Suprapubic skin (tissue), 4 donors: ENCODE measurements at regions not wholly inside any gene's neighbourhood (a gene's known extent, or its start where the extent isn't known, plus 50 kb on each side); places are given as distances from the start of the nearest gene placed in this dataset.

ENCODE experiments used
- DNase-seq, 2 donors: peaks; one replicate each; pipeline ENCODE4 v3.0.0-alpha.2; 2019; ENCODE audit warnings: low spot score in 2 of 2
- H3K27ac ChIP-seq: fragments of 200-600 bp; sonication (generic); one replicate; pipeline ENCODE4 v1.5.1; 2019
- H3K27me3 ChIP-seq: fragments of 200-600 bp; sonication (generic); one replicate; pipeline ENCODE4 v1.5.1; 2019
- H3K36me3 ChIP-seq: fragments of 200-600 bp; sonication (generic); one replicate; pipeline ENCODE4 v1.5.1; 2019
- H3K4me1 ChIP-seq: fragments of 200-600 bp; sonication (generic); one replicate; pipeline ENCODE4 v1.5.1; 2019
- H3K4me3 ChIP-seq: fragments of 200-600 bp; sonication (generic); one replicate; pipeline ENCODE4 v1.5.1; 2019; ENCODE audit warnings: mild to moderate bottlenecking
- H3K9me3 ChIP-seq: fragments of 200-600 bp; sonication (generic); one replicate; pipeline ENCODE4 v1.5.1; 2019
- EP300 ChIP-seq: sonication (generic); formaldehyde crosslinking; IDR thresholded peaks from one replicate; pipeline ENCODE4 v1.6.1; 2017; ENCODE audit warnings: antibody characterized with exemption
- POLR2A ChIP-seq, 2 donors: fragments of 450-650 bp; IDR thresholded peaks; one replicate each; pipeline ENCODE4 v1.6.1; 2017; ENCODE audit warnings: antibody characterized with exemption in 2 of 2, mild to moderate bottlenecking in 2 of 2, moderate library complexity in 2 of 2
- POLR2AphosphoS5 ChIP-seq, 3 donors: sonication (generic); formaldehyde crosslinking; IDR thresholded peaks; one replicate each; pipeline ENCODE4 v1.6.1; 2017; ENCODE audit warnings: antibody characterized with exemption in 3 of 3
- WGBS: methylation state at CpG from one replicate; pipeline ENCODE4 v1.1.5; 2018; 5-methylcytosine and 5-hydroxymethylcytosine counted together
- TF ChIP-seq, protein P1 (sequence below), 2 donors: fragments of 200-600 bp in 1 of 2; fragments of 450-650 bp in 1 of 2; sonication (generic) in 1 of 2; IDR thresholded peaks; one replicate each; pipeline ENCODE4 v1.5.1; 2016 to 2019; ENCODE audit warnings: antibody characterized with exemption in 2 of 2, mild to moderate bottlenecking in 1 of 2, moderate library complexity in 1 of 2

DNA sequence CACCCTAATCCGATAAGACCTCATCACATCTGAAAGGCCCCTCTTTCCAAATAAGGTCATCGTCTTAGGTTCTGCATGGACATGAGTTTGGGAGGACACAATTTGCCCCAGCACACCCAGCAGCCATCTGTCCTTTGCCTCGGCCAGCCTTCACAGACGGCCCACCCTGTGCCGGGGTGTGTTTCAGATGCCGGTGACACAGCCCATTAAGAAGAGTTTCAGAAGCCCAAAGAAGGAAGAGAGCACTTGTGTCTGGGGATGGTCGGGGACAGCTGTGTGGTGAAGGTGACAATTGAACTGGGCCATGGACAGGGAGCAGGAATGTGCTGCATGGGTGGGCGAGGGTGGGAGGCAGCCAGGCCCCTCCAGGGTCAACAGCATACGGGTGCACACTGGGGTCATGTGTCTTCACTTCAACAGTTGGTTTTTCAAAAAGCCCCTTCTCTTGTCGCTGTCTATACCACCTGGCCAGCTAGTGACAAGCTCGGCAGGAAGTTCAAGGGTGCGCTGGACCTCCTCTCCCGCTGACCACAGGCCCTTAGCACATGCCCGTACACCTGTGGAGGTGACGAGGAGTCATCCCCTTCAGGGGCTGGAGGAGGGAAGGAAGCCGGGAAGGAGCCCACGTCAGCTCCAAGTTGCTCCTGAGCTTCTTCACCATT, 183.1 kb downstream of the C16orf95 start:
- H3K27ac ChIP-seq, result no peak overlapping the region
- 93% methylated on average over 16 of the region's 17 CpGs for WGBS
- H3K4me1 ChIP-seq, result peaks cover 3% of the 10 kb centered on the region
- H3K9me3 ChIP-seq, result no peaks in the 10 kb centered on the region
- no peak overlapping the region for H3K4me3 ChIP-seq
- H3K36me3 ChIP-seq, result no peaks in the 10 kb centered on the region
- TF ChIP-seq, protein P1, sequence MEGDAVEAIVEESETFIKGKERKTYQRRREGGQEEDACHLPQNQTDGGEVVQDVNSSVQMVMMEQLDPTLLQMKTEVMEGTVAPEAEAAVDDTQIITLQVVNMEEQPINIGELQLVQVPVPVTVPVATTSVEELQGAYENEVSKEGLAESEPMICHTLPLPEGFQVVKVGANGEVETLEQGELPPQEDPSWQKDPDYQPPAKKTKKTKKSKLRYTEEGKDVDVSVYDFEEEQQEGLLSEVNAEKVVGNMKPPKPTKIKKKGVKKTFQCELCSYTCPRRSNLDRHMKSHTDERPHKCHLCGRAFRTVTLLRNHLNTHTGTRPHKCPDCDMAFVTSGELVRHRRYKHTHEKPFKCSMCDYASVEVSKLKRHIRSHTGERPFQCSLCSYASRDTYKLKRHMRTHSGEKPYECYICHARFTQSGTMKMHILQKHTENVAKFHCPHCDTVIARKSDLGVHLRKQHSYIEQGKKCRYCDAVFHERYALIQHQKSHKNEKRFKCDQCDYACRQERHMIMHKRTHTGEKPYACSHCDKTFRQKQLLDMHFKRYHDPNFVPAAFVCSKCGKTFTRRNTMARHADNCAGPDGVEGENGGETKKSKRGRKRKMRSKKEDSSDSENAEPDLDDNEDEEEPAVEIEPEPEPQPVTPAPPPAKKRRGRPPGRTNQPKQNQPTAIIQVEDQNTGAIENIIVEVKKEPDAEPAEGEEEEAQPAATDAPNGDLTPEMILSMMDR (IDR thresholded peaks at IDR 0.05), result no peak
- TF ChIP-seq POLR2AphosphoS5 (IDR thresholded peaks at IDR 0.05) (no peak), EP300 (no peak), POLR2A (IDR thresholded peaks at IDR 0.05) (no peak)
- peak in 1 of 2 donors; percentile 33 for DNase-seq
- H3K27me3 ChIP-seq, result no peaks in the 10 kb centered on the region

DNA sequence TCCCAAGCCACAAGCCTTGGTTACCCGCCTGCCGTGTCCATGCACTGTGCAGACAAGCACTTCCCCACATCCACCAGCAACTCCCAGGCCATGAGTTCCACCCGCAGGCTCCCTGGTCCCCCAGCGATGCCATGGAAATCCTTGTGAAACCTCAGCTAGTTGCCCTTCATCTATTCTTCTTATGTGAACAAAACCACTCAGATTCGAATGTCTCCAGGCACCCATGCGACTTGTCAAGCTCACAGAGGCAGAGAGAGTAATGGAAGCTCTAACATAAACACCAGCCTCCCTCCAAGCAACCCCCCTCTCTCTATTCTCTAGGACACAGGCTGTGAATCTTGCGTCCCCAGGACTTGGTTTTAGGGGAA, 182.6 kb downstream of the C16orf95 start:
- no peak for TF ChIP-seq POLR2A (IDR thresholded peaks at IDR 0.05)
- TF ChIP-seq, protein P1 (IDR thresholded peaks at IDR 0.05), result no peak
- TF ChIP-seq EP300, result no peak
- TF ChIP-seq POLR2AphosphoS5 (IDR thresholded peaks at IDR 0.05), result no peak
- 94% methylated on average over 7 of the region's 7 CpGs for WGBS
- peaks cover 3% of the 10 kb centered on the region for H3K4me1 ChIP-seq
- H3K9me3 ChIP-seq, result no peaks in the 10 kb centered on the region
- H3K27ac ChIP-seq, result no peak overlapping the region
- H3K27me3 ChIP-seq, result no peaks in the 10 kb centered on the region
- no peak for DNase-seq
- H3K4me3 ChIP-seq, result no peak overlapping the region
- H3K36me3 ChIP-seq, result no peaks in the 10 kb centered on the region

DNA sequence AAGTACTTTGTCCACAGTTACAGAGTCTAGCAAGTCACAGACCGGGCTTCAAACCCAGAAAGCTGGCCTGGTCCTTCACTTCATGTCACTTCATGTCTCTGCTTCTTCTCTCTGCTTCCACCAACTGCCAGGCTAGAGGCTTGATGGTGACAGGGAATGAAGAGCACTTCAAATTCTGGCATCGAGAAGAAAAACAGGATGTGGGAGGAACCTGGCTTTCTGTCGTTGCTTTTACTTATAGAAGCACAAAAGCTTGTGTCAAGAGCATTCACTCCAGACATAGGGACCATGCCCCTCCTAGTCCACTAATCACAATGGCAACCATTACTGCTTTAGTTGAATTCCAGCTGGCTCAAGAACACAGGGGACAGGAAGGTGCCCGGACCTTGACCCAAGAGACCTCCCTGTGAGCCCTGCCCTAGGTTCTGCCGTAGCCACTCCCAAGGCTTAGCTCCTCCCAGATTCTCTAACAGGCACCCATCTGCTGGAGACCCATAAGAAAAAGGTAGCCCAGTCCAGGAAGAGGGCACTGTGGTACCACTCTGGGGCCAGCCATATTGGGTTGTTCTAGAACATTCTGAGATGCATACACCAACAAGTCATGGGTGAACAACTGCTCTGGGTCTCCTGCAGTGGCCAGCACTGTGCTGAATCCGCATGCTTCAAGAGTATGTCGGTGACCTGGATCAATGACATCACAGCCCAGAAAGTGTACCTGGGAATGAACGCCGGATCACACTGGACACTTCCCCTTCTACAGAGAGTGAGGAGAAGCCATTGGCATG, 181.8 kb downstream of the C16orf95 start:
- 60% methylated on average over 8 of the region's 9 CpGs for WGBS
- H3K4me1 ChIP-seq, result peaks cover 3% of the 10 kb centered on the region

DNA sequence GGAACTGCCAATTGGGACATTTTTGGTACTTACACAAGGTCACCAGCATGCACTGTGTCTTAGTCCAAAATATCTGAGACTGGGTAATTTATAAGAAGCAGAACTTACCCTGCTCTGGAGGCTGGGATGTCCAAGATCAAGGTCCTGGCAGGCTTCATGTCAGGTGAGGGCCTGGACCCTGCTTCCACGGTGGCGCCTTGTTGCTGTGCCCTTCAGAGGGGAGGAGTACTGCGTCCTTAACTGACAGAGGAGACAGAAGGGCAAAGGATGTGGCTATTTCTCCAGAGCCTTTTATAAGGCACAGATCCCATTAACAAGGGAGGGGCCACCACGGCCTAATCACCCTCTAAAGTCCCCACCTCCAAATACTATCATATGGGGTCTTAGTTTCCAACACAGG, 178.9 kb downstream of the C16orf95 start:
- no peak overlapping the region for H3K27ac ChIP-seq
- no peaks in the 10 kb centered on the region for H3K36me3 ChIP-seq
- no peaks in the 10 kb centered on the region for H3K4me1 ChIP-seq
- DNase-seq, result no peak
- 92% methylated on average over 4 of the region's 4 CpGs for WGBS
- no peaks in the 10 kb centered on the region for H3K27me3 ChIP-seq
- H3K4me3 ChIP-seq, result no peak overlapping the region
- no peak for TF ChIP-seq POLR2A (IDR thresholded peaks at IDR 0.05)
- TF ChIP-seq EP300, result no peak
- TF ChIP-seq, protein P1 (IDR thresholded peaks at IDR 0.05), result no peak
- TF ChIP-seq POLR2AphosphoS5 (IDR thresholded peaks at IDR 0.05), result no peak
- H3K9me3 ChIP-seq, result no peaks in the 10 kb centered on the region

More for the DNA sequence above, 181.8 kb downstream of the C16orf95 start:
- DNase-seq, result no peak
- no peaks in the 10 kb centered on the region for H3K36me3 ChIP-seq
- TF ChIP-seq, protein P1 (IDR thresholded peaks at IDR 0.05), result no peak
- no peak for TF ChIP-seq EP300
- no peak for TF ChIP-seq POLR2A (IDR thresholded peaks at IDR 0.05)
- no peak for TF ChIP-seq POLR2AphosphoS5 (IDR thresholded peaks at IDR 0.05)
- no peak overlapping the region for H3K4me3 ChIP-seq
- no peaks in the 10 kb centered on the region for H3K27me3 ChIP-seq
- no peaks in the 10 kb centered on the region for H3K9me3 ChIP-seq
- H3K27ac ChIP-seq, result no peak overlapping the region

DNA sequence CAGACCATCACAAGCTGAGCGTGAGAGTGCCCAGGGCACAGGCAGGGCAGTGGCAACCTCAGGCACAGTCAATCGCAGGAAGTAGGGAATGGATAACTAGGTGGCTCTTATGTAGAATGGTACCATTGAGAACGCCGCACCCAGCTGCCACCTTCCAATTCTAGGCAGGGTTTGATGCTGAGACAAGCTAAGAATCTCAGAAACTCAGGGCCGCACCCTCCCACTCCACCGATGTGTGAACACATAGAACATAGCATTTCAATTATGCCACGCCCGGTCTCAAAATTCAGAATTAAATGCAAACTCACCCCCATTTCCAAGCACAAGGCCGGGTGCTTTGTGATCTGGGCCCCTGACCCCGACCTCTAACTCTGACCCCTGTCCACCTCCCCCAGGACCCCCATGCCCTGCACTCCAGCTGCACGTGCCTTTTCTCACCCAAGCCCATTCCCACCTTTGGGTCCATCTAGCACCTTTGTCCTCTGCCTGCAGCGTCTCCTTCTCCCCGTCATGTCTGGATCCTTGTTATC, 178.4 kb downstream of the C16orf95 start:
- Histone ChIP-seq H3K27me3 (no peaks in the 10 kb centered on the region), H3K36me3 (no peaks in the 10 kb centered on the region), H3K9me3 (no peaks in the 10 kb centered on the region), H3K4me3 (no peak overlapping the region), H3K27ac (no peak overlapping the region), H3K4me1 (no peaks in the 10 kb centered on the region)
- TF ChIP-seq, protein P1 (IDR thresholded peaks at IDR 0.05), result no peak
- TF ChIP-seq POLR2A (IDR thresholded peaks at IDR 0.05) (no peak), EP300 (no peak), POLR2AphosphoS5 (IDR thresholded peaks at IDR 0.05) (no peak)
- peak in 1 of 2 donors; percentile 38 for DNase-seq
- WGBS, result 87% methylated on average over 13 of the region's 13 CpGs
